ENCODE measurements at regions not wholly inside any gene's neighbourhood (a gene's known extent, or its start where the extent isn't known, plus 50 kb on each side); places are given as distances from the start of the nearest gene placed in this dataset.

GRCh38 chr19:30314805-30315155, 57.4 kb upstream of the ZNF536 start:
- no peak for TF ChIP-seq EZH2 (IDR thresholded peaks at IDR 0.05; ENCODE audit: insufficient read depth, low read length)
- TF ChIP-seq CTCF (IDR thresholded peaks at IDR 0.05; ENCODE audit: insufficient read depth, low read depth, low read length), result no peak
